IPS-NIHi7 (cell line): ENCODE measurements at regions not wholly inside any gene's neighbourhood (a gene's known extent, or its start where the extent isn't known, plus 50 kb on each side); places are given as distances from the start of the nearest gene placed in this dataset.
"Not testable (repeated sequence)": the region's sequence is repeated elsewhere in the genome, so short reads cannot be mapped to it uniquely, and the experiment has no call there.

ENCODE experiments used
- DNase-seq: peaks from one replicate; pipeline ENCODE4 v3.0.0; 2012; ENCODE audit warnings: mixed read lengths; ENCODE audit errors: extremely low spot score

DNA sequence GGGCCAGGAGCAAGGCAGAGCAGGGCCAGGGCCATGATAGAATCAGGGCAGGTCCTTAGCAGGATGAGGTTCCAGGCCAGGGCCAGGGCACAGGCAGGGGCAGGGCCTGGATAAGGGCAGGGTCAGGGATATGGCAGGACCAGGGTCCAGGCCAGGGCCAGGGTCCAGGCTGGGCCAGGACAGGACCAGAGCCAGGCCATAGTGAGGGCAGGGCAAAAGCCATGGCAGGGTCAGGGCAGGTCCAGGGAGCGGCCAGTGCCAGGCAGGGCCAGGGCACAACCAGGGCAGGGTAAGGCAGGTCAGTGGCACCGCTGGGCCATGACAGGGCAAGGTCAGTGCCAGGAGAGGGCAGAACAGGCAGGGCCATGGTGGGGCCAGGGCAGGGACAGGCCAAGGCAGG, 152.2 kb downstream of the LIPI start:
- DNase-seq = no peak

DNA sequence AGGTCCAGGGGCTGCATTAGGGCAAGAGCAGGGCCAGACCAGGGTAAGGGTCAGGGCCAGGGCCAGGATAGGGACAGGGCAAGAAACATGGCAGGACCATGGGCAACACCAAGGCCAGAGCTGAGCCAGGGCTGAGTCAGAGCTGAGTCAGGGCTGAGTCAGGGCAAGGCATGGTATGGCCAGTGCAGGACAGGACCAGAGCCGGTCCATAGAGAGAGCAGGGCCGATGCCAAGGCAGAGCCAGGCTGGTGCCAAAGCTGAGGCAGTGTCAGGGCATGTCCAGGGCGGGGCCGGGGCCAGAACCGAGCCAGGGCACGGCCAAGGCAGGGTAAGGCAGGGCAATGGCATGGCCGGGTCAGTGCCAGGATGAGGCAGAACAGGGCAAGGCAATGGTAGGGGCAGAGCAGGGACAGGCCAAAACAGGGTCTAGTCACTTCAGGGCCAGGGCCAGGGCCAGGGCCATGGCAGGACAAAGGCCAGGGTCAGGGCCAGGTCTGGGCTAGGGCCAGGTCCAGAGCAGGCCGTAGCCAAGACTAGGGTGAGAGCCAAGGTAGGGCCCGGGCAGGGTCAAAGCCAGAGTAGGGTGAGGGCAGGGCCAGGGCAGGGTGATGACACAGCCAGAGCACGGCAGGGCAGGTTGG, 152.8 kb downstream of the LIPI start:
- DNase-seq = not testable (repeated sequence)

DNA sequence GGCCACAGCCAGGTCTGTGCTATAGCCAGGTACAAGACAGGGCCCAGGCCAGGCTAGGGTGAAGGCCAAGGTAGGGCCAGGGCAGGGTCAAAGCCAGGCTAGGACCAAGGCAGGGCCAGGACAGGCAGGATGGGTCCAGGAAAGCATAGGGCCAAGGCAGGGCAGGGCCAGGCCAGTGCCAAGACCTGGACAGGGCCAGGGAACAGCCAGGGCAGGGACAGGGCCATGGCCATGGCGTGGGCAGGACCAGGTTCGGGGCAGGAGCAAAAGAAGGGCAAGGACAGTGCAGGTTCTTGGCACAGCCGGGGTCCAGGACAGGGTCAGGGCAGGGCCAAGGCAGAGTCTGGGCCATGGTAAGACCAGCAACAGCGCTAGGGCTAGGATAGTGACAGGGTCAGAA, 153.4 kb downstream of the LIPI start:
- DNase-seq = no peak

DNA sequence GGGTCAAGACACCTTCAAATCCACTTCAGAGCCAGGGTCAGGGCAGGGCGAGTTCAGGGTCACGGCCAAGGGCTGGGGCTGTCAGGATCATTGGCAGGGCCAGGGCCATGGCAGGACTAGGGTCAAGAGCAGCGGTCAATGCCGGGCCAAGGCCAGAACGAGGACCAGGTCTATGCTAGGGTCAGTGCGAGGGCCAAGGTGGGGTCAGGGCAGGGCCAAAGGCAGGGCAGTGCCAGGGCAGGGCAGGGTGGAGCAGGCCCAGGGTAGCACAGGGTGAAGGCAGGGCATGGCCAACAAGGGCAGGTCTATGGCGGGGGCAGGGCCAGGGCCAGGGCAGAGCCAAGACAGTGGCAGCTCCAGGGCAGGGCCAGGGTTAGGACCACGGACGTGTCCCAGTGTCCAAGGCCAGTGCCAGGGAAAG, 154.0 kb downstream of the LIPI start:
- DNase-seq = no peak

DNA sequence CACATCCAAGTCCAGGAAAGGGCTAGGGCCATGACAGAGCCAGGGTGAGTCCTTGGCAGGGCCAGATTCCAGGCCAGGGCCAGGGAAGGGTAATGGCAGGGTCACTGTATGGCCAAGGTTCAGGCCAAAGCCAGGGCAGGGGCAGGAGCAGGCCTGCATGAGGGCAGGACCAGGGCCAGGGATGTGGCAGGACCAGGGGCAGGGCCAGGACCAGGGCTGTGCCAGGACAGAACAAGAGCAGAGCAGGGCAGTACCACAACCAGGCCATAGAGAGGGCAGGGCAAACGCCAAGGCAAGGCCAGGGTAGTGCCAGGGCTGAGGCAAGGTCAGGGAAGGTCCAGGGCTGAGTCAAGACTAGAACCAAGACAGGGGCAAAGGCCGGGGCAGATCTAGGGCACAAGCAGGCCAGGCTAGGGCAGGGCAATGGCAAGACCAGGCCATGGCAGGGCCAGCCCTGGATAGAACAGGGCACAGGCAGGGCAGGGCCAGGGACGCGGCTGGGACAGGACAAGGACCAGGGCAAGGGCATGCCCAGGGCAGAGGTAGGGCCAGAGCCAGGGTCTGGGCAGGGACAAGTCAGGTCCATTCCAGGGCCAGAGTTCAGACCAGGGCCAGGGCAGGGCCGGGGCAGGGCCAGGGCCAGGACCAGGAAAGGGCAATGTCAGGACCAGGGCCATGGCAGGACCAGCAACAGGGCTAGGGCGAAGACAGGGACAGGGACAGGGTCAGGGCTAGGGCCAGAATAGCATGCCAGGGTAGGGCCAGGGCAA, 154.8 kb downstream of the LIPI start:
- DNase-seq = not testable (repeated sequence)

DNA sequence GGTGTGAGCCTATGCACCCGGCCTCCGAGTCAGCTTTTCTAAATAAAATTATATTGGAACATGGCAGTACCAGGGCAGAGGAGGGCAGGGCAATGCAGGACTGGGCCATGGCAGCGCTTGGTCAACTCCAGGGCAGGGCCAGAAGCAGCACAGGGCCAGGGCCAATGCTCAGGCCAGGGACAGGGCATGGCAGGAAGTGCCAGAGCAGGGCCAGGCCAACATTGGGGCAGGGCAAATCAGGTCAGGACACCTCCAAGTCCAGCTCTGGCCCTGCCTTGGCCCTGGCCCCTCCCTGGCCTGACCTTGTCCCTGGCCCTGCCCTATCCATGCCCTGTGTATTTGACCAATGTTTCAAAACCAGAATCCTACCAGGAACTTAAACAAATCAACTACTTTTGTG, 156.1 kb downstream of the LIPI start:
- DNase-seq = no peak

DNA sequence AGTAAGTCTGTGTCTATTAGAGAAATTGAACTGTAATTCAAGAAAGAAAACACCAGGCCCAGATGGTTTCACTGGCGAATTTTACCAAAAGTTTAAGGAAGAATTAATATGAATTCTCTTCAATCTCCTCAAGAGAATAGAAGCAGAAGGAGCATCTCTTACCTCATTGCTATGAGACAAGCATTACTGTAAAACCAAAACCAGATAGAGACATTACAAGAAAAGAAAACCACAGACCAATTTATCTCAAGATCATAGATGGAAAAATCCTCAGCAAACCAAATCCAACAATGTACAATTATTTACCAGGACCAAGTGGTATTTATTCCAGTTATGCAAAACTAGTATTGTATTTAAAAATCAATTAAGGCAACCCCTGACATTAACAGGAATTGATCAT, 160.6 kb downstream of the LIPI start:
- DNase-seq = no peak

DNA sequence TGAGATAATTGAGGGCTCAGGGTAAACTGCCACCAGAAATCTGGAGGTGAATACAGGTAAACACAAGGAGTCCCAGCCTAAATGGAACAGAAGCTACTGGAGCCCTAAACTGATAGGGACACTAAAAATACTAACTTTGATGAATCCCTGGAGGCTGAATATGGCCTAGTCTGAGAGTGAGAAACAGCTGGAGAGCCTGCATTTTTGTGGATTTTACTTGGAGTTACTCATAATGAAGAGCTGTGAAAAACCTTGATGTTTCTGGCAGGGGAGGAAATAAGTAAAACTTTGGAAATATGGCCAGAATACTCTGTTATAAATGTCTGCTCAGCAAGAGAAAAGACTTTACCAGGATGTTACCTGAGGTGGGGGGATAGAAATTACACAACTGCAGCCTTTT, 164.4 kb downstream of the LIPI start:
- no peak for DNase-seq

DNA sequence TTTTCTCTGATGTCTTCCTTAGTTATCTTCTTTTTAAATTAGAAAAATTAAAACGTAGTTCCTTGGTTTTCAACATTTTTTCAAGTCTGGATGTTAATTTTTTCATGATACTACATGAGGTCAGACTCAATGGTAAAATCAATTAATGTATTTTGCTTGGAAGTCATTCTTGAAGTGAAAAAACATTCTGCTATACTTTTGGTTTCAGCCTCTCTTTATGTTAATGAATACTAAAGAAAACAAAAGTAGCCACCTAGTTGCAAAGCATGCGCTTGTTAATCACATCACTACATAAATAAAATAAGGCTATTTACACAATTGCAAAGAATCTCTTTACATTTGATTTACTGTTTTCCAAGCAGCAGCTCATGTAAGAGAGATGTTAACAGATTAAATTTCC, 170.4 kb downstream of the LIPI start:
- DNase-seq = no peak

DNA sequence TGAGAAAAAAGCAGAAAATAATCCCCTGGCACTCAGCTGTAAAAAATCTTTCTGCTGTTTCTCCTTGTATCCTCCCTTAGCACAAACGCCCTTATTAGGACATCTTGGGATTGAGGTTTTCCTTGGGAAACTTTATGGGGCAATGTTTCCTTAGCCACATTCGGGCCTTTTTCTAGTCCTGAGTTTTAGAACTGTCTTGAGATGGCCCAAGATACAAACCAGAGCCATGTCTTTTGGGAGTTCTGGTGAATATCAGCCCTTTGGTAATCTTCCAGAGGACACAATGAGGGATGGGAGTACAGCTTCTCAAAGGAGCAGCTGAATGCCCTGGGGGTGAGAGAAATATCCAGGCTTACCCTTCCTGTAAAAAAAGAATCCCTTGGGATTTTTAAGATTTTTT, 182.1 kb downstream of the LIPI start:
- DNase-seq = not testable (repeated sequence)

DNA sequence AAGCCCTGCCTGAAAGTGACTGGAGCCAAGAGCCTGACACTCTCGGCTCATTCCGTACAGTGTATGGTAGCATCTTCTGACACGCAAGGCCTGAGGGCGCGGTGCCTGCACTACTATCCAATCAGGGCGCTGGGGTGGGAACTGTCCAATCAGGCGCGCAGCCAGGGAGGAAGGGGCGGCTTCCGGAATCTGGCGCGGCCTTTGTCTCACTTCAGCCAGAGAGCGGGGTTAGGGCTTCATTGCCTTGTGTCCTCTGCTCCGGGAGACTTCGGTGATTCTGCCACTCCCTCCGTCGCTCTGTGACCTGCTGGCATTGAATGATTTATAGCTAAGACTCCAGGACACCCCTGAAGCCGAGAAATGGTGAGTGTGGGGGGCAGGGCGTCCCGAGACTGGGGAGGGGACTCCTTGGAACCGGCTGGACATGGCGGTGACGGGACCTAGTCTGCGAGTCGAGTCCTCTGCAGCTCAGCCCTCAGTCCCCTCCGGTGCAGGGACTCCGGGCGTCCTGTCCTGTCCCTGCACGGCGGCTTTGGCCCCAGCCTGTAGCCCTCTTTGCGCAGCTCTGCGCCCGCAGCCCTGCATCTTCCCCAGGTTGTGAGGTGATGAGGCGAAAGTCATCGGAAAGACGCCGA, 183.4 kb downstream of the LIPI start:
- peak; percentile 78 for DNase-seq

DNA sequence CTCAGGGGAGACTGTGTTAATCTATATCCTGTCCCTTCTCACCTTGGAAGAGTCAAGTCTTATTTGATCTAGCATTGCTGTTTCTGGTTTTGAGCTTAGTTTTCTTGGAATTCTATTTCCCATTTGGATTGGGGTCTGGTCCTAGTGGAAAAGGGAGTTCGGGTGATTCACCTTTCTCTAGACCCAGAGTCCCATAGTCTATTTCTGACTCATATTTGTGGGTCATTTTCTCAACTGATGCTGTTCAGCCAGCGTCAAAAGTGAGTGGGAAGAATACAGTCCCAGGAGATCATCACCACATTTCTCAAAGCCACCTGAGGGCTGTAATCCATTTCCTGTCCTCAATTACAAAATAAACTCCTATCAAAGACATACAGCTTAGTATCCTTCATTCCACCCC, 190.6 kb downstream of the LIPI start:
- not testable (repeated sequence) for DNase-seq

DNA sequence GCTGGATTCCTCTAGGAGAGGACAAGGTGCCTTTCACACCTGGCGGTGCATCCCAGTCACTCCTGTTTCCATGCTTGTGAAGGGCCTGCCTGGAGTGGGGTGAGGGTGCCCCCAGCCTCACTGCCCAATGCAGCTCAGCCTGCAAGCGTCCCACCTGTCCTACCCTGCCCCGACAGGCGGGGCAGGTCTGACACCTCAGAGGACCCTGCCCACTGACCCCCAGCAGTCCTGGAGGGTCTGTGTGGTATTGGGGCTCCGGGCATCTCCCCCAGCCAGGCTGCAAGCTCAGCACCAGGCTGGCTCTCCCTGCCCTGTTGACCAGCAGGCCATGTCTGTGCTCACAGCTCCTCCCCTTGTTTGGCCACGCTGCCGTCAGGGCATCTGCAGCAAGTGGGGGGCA, 194.9 kb downstream of the LIPI start:
- DNase-seq = not testable (repeated sequence)

DNA sequence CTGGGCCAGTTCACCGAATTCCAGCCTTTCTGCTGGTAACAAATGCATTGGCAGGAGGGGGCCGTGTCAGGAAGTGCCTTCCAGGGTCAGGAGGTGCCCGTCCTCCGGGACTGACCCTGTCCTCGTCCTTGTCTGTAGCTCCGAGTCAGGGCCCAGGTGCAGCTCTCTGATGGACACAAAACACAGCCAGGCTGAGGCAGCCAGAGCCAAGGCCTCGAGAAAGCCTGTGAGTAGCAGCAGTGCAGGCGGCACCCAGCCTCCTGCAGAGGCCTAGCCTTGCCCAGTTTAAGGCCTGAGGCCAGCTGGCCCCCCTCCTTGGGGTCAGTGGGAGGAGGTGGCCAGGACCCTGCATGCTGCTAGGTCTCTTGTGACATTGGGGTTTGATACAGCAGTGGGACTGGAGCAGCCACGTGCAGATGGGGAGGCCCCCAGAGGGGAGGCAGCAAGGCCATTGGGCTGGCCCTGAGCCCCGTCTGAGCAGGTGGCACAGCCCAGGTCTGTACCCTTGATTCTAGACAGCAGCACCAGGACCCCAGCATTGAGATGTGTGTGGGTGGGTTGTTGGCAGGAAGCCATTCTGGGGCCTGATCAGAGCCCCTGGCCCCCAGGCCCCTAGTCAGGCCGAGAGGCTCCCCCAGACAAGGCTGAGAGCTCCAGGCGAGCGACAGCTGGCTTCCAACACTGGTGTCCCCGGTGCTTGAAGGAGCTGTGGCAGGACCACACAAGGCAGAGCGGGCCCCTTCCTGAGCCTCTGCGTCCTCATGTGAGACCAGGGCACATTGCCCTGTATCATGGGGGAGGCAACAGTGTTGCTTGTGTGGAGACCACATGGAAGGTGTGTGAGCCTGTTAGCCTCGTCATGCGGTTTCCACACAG, 196.9 kb downstream of the LIPI start:
- DNase-seq = not testable (repeated sequence)

DNA sequence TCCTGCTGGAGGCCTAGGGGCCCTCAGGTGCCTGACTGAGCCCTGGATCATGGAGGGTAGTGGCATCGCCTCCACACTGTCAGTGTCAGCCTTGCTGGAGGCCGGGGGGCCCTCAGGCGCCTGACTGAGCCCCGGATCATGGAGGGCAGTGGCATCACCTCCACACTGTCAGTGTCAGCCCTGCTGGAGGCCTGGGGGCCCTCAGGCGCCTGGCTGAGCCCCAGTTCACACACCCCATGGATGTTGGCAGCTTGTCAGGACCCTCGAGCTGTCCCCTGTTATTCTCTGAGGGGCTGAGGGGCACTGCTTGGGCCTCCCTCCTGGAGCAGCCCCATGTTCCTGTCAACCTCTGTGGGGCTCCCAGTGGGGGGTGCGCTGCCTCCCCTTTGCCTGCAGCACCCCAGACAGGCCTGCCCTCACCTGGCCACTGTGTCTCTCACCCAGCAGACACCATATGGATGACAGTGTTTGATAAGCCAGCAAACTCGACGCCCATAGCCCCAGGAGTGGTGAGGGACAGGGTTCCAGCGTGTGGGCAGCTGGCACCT, 197.6 kb downstream of the LIPI start:
- no peak for DNase-seq

DNA sequence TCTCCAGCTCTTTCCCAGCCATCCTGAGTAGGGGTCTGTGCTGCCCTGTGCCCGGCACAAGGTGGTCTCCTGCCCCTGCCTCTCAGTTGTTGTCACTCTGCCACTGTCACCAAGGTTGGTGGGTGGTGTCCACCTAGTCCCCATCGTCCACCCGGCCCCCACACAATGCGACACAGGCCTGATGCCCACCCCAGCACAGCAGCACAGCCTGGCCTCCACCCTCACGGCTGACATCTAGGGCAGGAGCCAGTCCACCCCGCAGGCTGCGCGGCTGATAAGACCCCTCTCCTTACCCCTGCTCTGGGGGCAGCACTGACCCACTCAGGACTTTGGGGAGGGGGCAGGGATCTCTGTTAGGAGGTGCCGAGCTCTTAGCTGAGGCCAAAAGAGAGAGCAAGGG, 198.3 kb downstream of the LIPI start:
- no peak for DNase-seq

DNA sequence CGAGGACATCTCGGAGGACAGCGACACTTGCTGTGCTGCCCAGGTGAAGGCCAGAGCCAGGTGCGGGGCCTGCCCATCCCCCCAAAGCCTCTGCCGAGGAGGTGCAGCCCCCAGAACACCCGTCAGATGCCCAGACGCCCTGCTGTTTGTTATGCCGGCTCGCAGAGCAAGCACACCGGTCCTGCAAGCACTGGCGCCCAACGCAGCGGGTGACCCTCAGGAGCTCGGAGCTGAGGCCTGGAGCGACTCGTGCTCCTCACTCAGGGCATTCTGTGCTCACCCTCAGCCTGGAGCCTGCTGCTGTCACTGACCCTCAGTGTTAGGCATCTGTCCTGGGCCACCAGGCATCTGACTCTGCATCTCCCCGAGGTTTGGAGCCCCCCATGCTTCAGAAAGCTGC, 199.0 kb downstream of the LIPI start:
- not testable (repeated sequence) for DNase-seq

DNA sequence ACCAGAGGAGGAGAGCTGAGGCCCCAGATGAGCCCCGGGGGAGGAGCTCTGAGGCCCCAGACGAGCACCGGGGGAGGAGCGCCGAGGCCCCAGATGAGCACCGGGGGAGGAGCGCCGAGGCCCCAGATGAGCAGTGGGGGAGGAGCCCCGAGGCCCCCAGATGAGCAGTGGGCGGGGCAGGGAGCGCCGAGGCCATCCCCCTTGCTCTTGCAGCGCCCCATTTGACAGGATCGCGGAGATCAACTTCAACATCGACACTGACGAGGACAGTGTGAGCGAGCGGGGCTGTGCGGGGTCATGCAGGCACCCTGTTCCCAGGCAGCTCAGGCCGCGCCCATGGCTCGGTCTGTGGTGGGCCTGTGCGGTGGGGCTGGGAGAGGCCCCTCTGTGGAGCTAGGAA, 199.6 kb downstream of the LIPI start:
- not testable (repeated sequence) for DNase-seq

DNA sequence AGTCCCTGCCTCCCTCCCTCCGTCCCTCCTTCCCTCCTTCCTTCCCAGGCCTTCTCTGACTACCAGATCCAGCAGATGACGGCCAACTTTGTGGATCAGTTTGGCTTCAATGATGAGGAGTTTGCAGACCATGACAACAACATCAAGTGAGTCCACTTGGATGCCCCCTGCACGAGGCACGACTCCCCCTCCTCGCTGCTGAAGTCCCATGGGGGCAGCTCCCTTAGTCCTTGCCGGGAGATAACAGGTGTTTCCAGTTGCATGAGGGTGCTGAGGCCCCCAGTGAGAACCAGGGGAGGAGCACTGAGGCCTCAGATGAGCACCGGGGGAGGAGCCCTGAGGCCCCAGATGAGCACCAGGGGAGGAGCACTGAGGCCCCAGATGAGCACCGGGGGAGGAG, 200.0 kb downstream of the LIPI start:
- DNase-seq = no peak

DNA sequence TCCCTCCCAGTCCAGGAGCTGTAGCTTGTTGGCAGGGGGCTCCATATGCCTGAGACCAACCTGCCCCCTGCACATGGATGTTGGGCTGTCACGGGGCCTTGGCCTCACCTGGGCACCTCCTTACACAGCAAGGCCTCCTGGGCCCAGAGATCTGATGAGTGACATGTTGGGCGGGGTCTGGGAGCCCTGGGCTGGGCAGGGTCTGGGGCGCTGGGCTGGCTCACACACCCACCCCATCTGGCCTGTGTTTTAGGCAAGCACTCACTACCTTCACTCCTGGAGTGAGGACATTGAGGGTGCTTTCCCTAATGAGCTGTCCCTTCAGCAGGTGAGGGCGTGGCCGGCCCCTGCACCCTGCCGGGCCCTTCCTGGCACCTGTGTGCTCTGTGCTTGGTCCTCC, 200.8 kb downstream of the LIPI start:
- DNase-seq = not testable (repeated sequence)

DNA sequence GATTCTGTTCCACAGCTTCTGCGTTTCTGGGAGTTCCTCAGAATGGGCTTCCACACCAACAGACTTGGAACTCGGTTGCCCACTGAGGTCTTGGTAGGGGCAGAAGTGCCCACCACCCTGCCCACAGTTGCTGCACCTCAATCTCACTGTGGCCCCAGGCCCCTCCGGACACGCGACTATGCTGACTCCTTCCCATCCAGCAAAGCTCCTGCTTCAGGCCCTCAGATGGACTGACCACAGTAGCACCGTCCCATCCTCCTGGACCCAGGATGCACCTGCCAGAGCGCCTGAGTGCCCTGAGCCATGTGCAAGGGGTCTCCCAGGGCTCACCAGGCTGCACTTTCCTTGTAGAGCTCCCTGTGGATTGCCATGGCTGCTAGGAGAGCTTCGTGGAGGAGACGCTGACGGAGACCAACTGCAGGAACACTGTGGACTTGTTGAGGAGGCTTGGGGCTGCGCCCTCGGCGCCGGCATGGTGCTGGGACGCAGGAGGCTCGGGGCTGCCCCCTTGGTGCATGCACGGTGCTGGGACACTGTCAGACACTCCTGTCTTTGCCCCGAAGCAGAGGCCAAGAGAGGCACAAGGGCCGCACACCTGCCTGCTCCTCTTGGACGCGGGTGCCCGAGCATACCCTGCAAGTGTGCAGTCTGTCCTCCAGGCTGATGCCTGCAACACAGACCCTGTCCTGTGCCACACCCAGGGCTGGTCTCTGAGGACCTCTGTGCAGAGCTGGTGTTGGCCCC, 201.3 kb downstream of the LIPI start:
- not testable (repeated sequence) for DNase-seq
